ENCODE measurements at regions not wholly inside any gene's neighbourhood (a gene's known extent, or its start where the extent isn't known, plus 50 kb on each side); places are given as distances from the start of the nearest gene placed in this dataset.

DNA sequence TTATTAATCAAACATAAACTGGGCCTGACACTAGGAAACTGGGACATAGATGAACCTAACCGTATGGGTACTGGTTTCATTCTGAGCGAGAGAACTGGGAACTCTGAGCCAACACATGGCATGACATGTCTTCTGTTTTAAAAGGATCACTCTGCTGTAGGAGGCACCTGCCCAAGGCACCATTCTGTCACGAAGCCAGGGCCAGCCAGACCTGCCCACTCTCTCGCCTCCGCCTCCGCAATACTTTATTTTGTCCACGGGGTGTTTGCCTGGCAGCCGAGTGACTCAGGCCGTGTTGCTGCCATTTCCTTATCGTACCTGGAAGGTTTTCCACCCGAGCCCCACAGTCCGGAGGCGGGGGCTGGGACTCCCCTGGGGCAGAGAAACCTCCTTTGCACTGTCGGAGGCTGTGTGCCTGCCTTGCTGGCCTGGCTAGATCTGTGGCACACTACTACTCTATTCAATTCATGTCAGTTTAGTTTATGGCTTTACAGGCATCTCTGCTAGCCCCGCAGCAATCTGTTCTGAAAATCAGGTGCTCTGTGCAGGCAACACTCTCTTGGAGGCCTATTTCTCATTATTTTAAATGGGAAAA, 120.4 kb upstream of the ACKR3 start:
- TF ChIP-seq, protein P1, sequence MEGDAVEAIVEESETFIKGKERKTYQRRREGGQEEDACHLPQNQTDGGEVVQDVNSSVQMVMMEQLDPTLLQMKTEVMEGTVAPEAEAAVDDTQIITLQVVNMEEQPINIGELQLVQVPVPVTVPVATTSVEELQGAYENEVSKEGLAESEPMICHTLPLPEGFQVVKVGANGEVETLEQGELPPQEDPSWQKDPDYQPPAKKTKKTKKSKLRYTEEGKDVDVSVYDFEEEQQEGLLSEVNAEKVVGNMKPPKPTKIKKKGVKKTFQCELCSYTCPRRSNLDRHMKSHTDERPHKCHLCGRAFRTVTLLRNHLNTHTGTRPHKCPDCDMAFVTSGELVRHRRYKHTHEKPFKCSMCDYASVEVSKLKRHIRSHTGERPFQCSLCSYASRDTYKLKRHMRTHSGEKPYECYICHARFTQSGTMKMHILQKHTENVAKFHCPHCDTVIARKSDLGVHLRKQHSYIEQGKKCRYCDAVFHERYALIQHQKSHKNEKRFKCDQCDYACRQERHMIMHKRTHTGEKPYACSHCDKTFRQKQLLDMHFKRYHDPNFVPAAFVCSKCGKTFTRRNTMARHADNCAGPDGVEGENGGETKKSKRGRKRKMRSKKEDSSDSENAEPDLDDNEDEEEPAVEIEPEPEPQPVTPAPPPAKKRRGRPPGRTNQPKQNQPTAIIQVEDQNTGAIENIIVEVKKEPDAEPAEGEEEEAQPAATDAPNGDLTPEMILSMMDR (IDR thresholded peaks at IDR 0.05): no peak
- TF ChIP-seq POLR2A (IDR thresholded peaks at IDR 0.05): no peak
